ENCODE measurements at regions not wholly inside any gene's neighbourhood (a gene's known extent, or its start where the extent isn't known, plus 50 kb on each side); places are given as distances from the start of the nearest gene placed in this dataset.

- peaks cover 59% of the 10 kb centered on the region for H3K36me3 Mint-ChIP-seq (ENCODE audit: low read depth)
- H3K27me3 Mint-ChIP-seq = no peaks in the 10 kb centered on the region
- H3K9me3 Mint-ChIP-seq = peaks cover 8% of the 10 kb centered on the region
- H3K27ac Mint-ChIP-seq = peak overlapping the region; percentile 97
- H3K4me3 Mint-ChIP-seq = peak overlapping the region; percentile 76
- H3K4me1 Mint-ChIP-seq (ENCODE audit: low read depth) = peaks cover 95% of the 10 kb centered on the region
Observed at GRCh38 chr17:77466140-77466539, 325.4 kb downstream of the SEC14L1 start.

- Mint-ChIP-seq H3K27me3 (no peaks in the 10 kb centered on the region), H3K4me1 (ENCODE audit: low read depth) (peaks cover 95% of the 10 kb centered on the region), H3K9me3 (peaks cover 8% of the 10 kb centered on the region), H3K4me3 (no peak overlapping the region), H3K27ac (peak overlapping the region; percentile 97), H3K36me3 (ENCODE audit: low read depth) (peaks cover 54% of the 10 kb centered on the region)
Observed at GRCh38 chr17:77466596-77467223, 325.9 kb downstream of the SEC14L1 start.

GRCh38 chr17:77467521-77467920 lies 326.8 kb downstream of the SEC14L1 start:
- Mint-ChIP-seq H3K27me3 (no peaks in the 10 kb centered on the region), H3K36me3 (ENCODE audit: low read depth) (peaks cover 53% of the 10 kb centered on the region), H3K27ac (no peak overlapping the region), H3K4me3 (no peak overlapping the region), H3K4me1 (ENCODE audit: low read depth) (peaks cover 95% of the 10 kb centered on the region), H3K9me3 (peaks cover 8% of the 10 kb centered on the region)

- H3K4me3 Mint-ChIP-seq = no peak overlapping the region
- peaks cover 98% of the 10 kb centered on the region for H3K4me1 Mint-ChIP-seq (ENCODE audit: low read depth)
- peak overlapping the region; percentile 85 for H3K27ac Mint-ChIP-seq
- H3K36me3 Mint-ChIP-seq (ENCODE audit: low read depth) = peaks cover 48% of the 10 kb centered on the region
- H3K9me3 Mint-ChIP-seq = peaks cover 8% of the 10 kb centered on the region
- H3K27me3 Mint-ChIP-seq = no peaks in the 10 kb centered on the region
Observed at GRCh38 chr17:77468897-77469296, 328.1 kb downstream of the SEC14L1 start.

- peaks cover 8% of the 10 kb centered on the region for H3K9me3 Mint-ChIP-seq
- peak overlapping the region; percentile 86 for H3K27ac Mint-ChIP-seq
- no peak overlapping the region for H3K4me3 Mint-ChIP-seq
- H3K36me3 Mint-ChIP-seq (ENCODE audit: low read depth) = peaks cover 50% of the 10 kb centered on the region
- peaks cover 98% of the 10 kb centered on the region for H3K4me1 Mint-ChIP-seq (ENCODE audit: low read depth)
- H3K27me3 Mint-ChIP-seq = no peaks in the 10 kb centered on the region
Observed at GRCh38 chr17:77470330-77470786, 329.6 kb downstream of the SEC14L1 start.

- peak overlapping the region; percentile 53 for H3K4me3 Mint-ChIP-seq
- H3K4me1 Mint-ChIP-seq (ENCODE audit: low read depth) = peaks cover 98% of the 10 kb centered on the region
- no peaks in the 10 kb centered on the region for H3K27me3 Mint-ChIP-seq
- H3K27ac Mint-ChIP-seq = peak overlapping the region; percentile 86
- H3K36me3 Mint-ChIP-seq (ENCODE audit: low read depth) = peaks cover 53% of the 10 kb centered on the region
- H3K9me3 Mint-ChIP-seq = peaks cover 8% of the 10 kb centered on the region
Observed at GRCh38 chr17:77470800-77471733, 330.3 kb downstream of the SEC14L1 start.

GRCh38 chr17:77471984-77472461 lies 331.3 kb downstream of the SEC14L1 start:
- peak overlapping the region; percentile 86 for H3K27ac Mint-ChIP-seq
- no peaks in the 10 kb centered on the region for H3K27me3 Mint-ChIP-seq
- H3K36me3 Mint-ChIP-seq (ENCODE audit: low read depth) = peaks cover 50% of the 10 kb centered on the region
- H3K9me3 Mint-ChIP-seq = peaks cover 8% of the 10 kb centered on the region
- H3K4me3 Mint-ChIP-seq = peak overlapping the region; percentile 53
- H3K4me1 Mint-ChIP-seq (ENCODE audit: low read depth) = peaks cover 98% of the 10 kb centered on the region

- Mint-ChIP-seq H3K36me3 (ENCODE audit: low read depth) (peaks cover 54% of the 10 kb centered on the region), H3K4me3 (peak overlapping the region; percentile 53), H3K27ac (peak overlapping the region; percentile 86), H3K27me3 (no peaks in the 10 kb centered on the region), H3K9me3 (peaks cover 8% of the 10 kb centered on the region), H3K4me1 (ENCODE audit: low read depth) (peaks cover 100% of the 10 kb centered on the region)
Observed at GRCh38 chr17:77472468-77473310, 331.9 kb downstream of the SEC14L1 start.

- Mint-ChIP-seq H3K4me3 (peak overlapping the region; percentile 53), H3K27ac (peak overlapping the region; percentile 86), H3K36me3 (ENCODE audit: low read depth) (peaks cover 55% of the 10 kb centered on the region), H3K4me1 (ENCODE audit: low read depth) (peaks cover 100% of the 10 kb centered on the region), H3K27me3 (no peaks in the 10 kb centered on the region), H3K9me3 (peaks cover 8% of the 10 kb centered on the region)
Observed at GRCh38 chr17:77473615-77474226, 333.0 kb downstream of the SEC14L1 start.

GRCh38 chr17:77474292-77474988 lies 333.7 kb downstream of the SEC14L1 start:
- Mint-ChIP-seq H3K27ac (peak overlapping the region; percentile 86), H3K36me3 (ENCODE audit: low read depth) (peaks cover 51% of the 10 kb centered on the region), H3K4me3 (peak overlapping the region; percentile 53), H3K9me3 (peaks cover 8% of the 10 kb centered on the region), H3K4me1 (ENCODE audit: low read depth) (peaks cover 100% of the 10 kb centered on the region), H3K27me3 (no peaks in the 10 kb centered on the region)

- Mint-ChIP-seq H3K4me1 (ENCODE audit: low read depth) (peaks cover 99% of the 10 kb centered on the region), H3K36me3 (ENCODE audit: low read depth) (peaks cover 42% of the 10 kb centered on the region), H3K9me3 (peaks cover 3% of the 10 kb centered on the region), H3K27ac (peak overlapping the region; percentile 79), H3K4me3 (peak overlapping the region; percentile 53), H3K27me3 (no peaks in the 10 kb centered on the region)
Observed at GRCh38 chr17:77475016-77475976, 334.5 kb downstream of the SEC14L1 start.

GRCh38 chr17:77476006-77476405 lies 335.2 kb downstream of the SEC14L1 start:
- H3K36me3 Mint-ChIP-seq (ENCODE audit: low read depth) = peaks cover 36% of the 10 kb centered on the region
- H3K27ac Mint-ChIP-seq = no peak overlapping the region
- peaks cover 92% of the 10 kb centered on the region for H3K4me1 Mint-ChIP-seq (ENCODE audit: low read depth)
- H3K9me3 Mint-ChIP-seq = no peaks in the 10 kb centered on the region
- no peaks in the 10 kb centered on the region for H3K27me3 Mint-ChIP-seq
- no peak overlapping the region for H3K4me3 Mint-ChIP-seq

GRCh38 chr17:77476498-77476897 lies 335.7 kb downstream of the SEC14L1 start:
- H3K4me1 Mint-ChIP-seq (ENCODE audit: low read depth) = peaks cover 87% of the 10 kb centered on the region
- no peak overlapping the region for H3K4me3 Mint-ChIP-seq
- peak overlapping the region; percentile 11 for H3K27ac Mint-ChIP-seq
- H3K27me3 Mint-ChIP-seq = no peaks in the 10 kb centered on the region
- H3K36me3 Mint-ChIP-seq (ENCODE audit: low read depth) = peaks cover 39% of the 10 kb centered on the region
- no peaks in the 10 kb centered on the region for H3K9me3 Mint-ChIP-seq

Measured in stimulated activated naive CD8-positive, alpha-beta T cell treated with anti-CD3 and anti-CD28 coated beads, Interleukin-15, Interleukin-2, amounts not matched to agents 100 ng/mL and 50 ng/mL, for 24 hours (primary cell).